Caco-2 (cell line): ENCODE measurements at regions not wholly inside any gene's neighbourhood (a gene's known extent, or its start where the extent isn't known, plus 50 kb on each side); places are given as distances from the start of the nearest gene placed in this dataset.

ENCODE experiments used
- BruUV-seq: library from RNA; stranded (reverse); fragments of 400-500 nt; replicated peaks from 2 replicates; lab custom pipeline; 2021; lab: Mats Ljungman, UMichigan
- CTCF ChIA-PET: fragments of 300-600 bp; sonication (Branson Sonifier 250); formaldehyde crosslinking; loops from one replicate; lab custom pipeline; 2022; ENCODE audit warnings: antibody characterized with exemption; lab: Charles Lee
- POLR2A ChIA-PET: fragments of 300-600 bp; sonication (Branson Sonifier 250); formaldehyde crosslinking; loops from one replicate; lab custom pipeline; 2022; ENCODE audit warnings: antibody characterized with exemption; lab: Charles Lee
- DNase-seq, 2 experiments: peaks; one replicate each; pipeline versions ENCODE4 v3.0.0 to v3.0.0-alpha.2; 2020 to 2022
- H3K27me3 ChIP-seq: replicated peaks from 2 replicates; pipeline ENCODE4 v1.6.0; 2011; ENCODE audit warnings: low read length; ENCODE audit not compliant: control insufficient read depth, insufficient read depth
- H3K36me3 ChIP-seq: 2 replicates; pipeline ENCODE4 v1.5.1; 2011; ENCODE audit warnings: low read length; ENCODE audit not compliant: control insufficient read depth, insufficient read depth
- H3K4me1 ChIP-seq: fragments of 250-450 bp; sonication (Bioruptor Pico); 2 replicates; pipeline ENCODE4 v1.5.1; 2020; ENCODE audit warnings: mild to moderate bottlenecking
- H3K4me3 ChIP-seq: 2 replicates; pipeline ENCODE4 v1.5.1; 2011; ENCODE audit warnings: low read depth, mild to moderate bottlenecking, control low read depth, low read length
- H3K9me3 ChIP-seq: fragments of 250-450 bp; sonication (Bioruptor Pico); 2 replicates; pipeline ENCODE4 v1.5.1; 2020; ENCODE audit warnings: mild to moderate bottlenecking, moderate library complexity
- H3K27ac Mint-ChIP-seq: one replicate; pipeline ENCODE4 v1.8.0; 2022; ENCODE audit warnings: mixed read lengths; ENCODE audit not compliant: unreplicated experiment
- H3K27me3 Mint-ChIP-seq: one replicate; pipeline ENCODE4 v1.8.0; 2022; ENCODE audit warnings: mixed read lengths; ENCODE audit not compliant: insufficient read depth, unreplicated experiment
- H3K36me3 Mint-ChIP-seq: one replicate; pipeline ENCODE4 v1.8.0; 2022; ENCODE audit warnings: mild to moderate bottlenecking, mixed read lengths; ENCODE audit not compliant: insufficient read depth, unreplicated experiment
- H3K4me1 Mint-ChIP-seq: one replicate; pipeline ENCODE4 v1.8.0; 2022; ENCODE audit warnings: low read depth, mixed read lengths; ENCODE audit not compliant: unreplicated experiment
- H3K4me3 Mint-ChIP-seq: one replicate; pipeline ENCODE4 v1.8.0; 2022; ENCODE audit warnings: mild to moderate bottlenecking, moderate library complexity, mixed read lengths; ENCODE audit not compliant: unreplicated experiment
- H3K9me3 Mint-ChIP-seq: one replicate; pipeline ENCODE4 v1.8.0; 2022; ENCODE audit warnings: mixed read lengths; ENCODE audit not compliant: unreplicated experiment
- intact Hi-C: fragments of 100-400 bp; cut with micrococcal nuclease; formaldehyde crosslinking; loops from one replicate; pipeline ENCODE4 v1.10.0; 2022; ENCODE audit not compliant: unreplicated experiment
- TF ChIP-seq, protein P1 (sequence below), 2 experiments: fragments of 200-600 bp in 1 of 2; IDR thresholded peaks; 1 replicate in 1 of 2; 2 replicates in 1 of 2; pipeline versions ENCODE4 v1.5.1 to v1.8.0; 2011 to 2022; ENCODE audit warnings: antibody characterized with exemption in 1 of 2, control low read depth in 1 of 2, inconsistent platforms in 1 of 2, low read depth in 1 of 2, low read length in 1 of 2, mild to moderate bottlenecking in 1 of 2, moderate library complexity in 1 of 2; ENCODE audit not compliant: insufficient read depth in 1 of 2, severe bottlenecking in 1 of 2, unreplicated experiment in 1 of 2

DNA sequence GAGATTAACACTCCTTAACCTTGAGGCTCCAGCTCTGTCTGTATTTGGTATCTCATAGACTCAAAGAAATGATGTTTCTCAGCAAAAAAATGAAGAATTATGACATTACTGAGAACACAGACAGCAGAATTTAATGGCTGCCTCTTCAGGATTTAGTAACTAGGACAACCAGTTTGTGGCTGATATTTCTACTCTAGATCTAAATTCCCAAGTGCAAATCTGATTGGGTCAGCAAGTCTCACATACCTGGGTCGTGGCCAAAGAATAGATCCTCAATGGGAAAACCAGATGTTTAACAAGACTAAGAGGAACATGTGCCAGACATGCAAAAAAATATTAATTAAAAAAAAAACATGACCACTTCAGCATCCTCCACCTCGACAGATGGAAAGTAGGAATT lies 608.9 kb downstream of the DTWD2 start:
- Histone ChIP-seq H3K4me3 (no peak overlapping the region), H3K9me3 (no peaks in the 10 kb centered on the region), H3K36me3 (no peaks in the 10 kb centered on the region), H3K27me3 (no peaks in the 10 kb centered on the region), H3K4me1 (peaks cover 8% of the 10 kb centered on the region; the same call in 1 of the 2 replicates)
- H3K27me3 Mint-ChIP-seq: no peaks in the 10 kb centered on the region
- intact Hi-C loops: loop anchor here (1.0 kb wide), 2 partner anchors 232 to 413 kb away; no protein-coding TSS in a partner anchor
- no peak overlapping the region for H3K4me3 Mint-ChIP-seq
- no peaks in the 10 kb centered on the region for H3K4me1 Mint-ChIP-seq
- TF ChIP-seq, protein P1, sequence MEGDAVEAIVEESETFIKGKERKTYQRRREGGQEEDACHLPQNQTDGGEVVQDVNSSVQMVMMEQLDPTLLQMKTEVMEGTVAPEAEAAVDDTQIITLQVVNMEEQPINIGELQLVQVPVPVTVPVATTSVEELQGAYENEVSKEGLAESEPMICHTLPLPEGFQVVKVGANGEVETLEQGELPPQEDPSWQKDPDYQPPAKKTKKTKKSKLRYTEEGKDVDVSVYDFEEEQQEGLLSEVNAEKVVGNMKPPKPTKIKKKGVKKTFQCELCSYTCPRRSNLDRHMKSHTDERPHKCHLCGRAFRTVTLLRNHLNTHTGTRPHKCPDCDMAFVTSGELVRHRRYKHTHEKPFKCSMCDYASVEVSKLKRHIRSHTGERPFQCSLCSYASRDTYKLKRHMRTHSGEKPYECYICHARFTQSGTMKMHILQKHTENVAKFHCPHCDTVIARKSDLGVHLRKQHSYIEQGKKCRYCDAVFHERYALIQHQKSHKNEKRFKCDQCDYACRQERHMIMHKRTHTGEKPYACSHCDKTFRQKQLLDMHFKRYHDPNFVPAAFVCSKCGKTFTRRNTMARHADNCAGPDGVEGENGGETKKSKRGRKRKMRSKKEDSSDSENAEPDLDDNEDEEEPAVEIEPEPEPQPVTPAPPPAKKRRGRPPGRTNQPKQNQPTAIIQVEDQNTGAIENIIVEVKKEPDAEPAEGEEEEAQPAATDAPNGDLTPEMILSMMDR (IDR thresholded peaks at IDR 0.05; ENCODE audit: insufficient read depth in 1 of 2, low read depth in 1 of 2, low read length in 1 of 2, severe bottlenecking in 1 of 2, unreplicated experiment in 1 of 2): no peak
- no peak overlapping the region for H3K27ac Mint-ChIP-seq
- POLR2A ChIA-PET: no interaction called here
- DNase-seq: no peak
- CTCF ChIA-PET: no interaction called here
- H3K36me3 Mint-ChIP-seq: no peaks in the 10 kb centered on the region
- H3K9me3 Mint-ChIP-seq: no peaks in the 10 kb centered on the region
- no TSS peak for BruUV-seq

DNA sequence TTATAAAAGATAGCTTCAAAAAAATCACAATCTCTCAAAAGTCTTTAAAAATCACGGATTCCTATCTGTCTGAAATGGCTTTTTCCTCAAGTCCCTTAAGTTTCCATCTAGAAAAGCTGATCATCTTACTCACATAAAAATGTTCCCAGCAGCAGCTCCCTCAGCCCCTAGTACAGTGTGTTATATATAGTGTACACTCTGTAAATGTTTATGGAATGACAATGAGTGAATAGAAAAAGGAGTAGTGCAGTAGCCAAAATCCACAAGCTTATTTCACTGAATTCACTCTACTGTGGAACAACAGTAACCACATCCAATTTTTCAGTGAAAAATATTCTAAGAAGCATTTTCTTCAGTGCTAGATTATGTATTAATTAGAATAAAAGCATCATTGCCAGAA lies 609.4 kb downstream of the DTWD2 start:
- ChIA-PET POLR2A (no interaction called here), CTCF (no interaction called here)
- no peaks in the 10 kb centered on the region for H3K9me3 ChIP-seq
- Mint-ChIP-seq H3K27ac (no peak overlapping the region), H3K27me3 (no peaks in the 10 kb centered on the region), H3K9me3 (no peaks in the 10 kb centered on the region), H3K4me1 (no peaks in the 10 kb centered on the region), H3K4me3 (no peak overlapping the region), H3K36me3 (no peaks in the 10 kb centered on the region)
- BruUV-seq: no TSS peak
- H3K27me3 ChIP-seq: no peaks in the 10 kb centered on the region
- H3K4me1 ChIP-seq: peaks cover 8% of the 10 kb centered on the region; the same call in 1 of the 2 replicates
- DNase-seq: no peak
- intact Hi-C loops: loop anchor here (1.0 kb wide), 2 partner anchors 232 to 413 kb away; no protein-coding TSS in a partner anchor
- H3K4me3 ChIP-seq: no peak overlapping the region
- TF ChIP-seq, protein P1 (IDR thresholded peaks at IDR 0.05; ENCODE audit: insufficient read depth in 1 of 2, low read depth in 1 of 2, low read length in 1 of 2, severe bottlenecking in 1 of 2, unreplicated experiment in 1 of 2): no peak
- no peaks in the 10 kb centered on the region for H3K36me3 ChIP-seq

DNA sequence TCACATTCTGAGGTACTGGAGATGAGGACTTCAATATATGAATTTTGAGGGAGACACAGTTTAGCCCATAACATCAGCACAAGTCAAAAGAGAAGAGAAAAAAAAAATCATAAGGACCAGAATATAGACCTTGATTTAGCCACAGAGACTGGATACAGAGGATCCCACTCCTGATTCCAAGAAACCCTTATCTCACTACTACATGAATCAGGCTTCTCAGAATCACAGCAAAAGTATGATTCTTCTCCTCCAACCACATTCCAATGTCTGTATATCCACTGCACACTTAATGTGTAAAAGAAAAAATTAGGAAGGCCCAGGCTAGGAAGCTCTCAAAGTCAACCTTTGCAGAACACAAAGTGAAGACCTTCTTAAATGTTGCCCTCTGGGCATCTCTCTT lies 610.9 kb downstream of the DTWD2 start:
- Histone ChIP-seq H3K9me3 (no peaks in the 10 kb centered on the region), H3K4me1 (peaks cover 8% of the 10 kb centered on the region; the same call in 1 of the 2 replicates), H3K4me3 (no peak overlapping the region), H3K27me3 (no peaks in the 10 kb centered on the region), H3K36me3 (no peaks in the 10 kb centered on the region)
- no peaks in the 10 kb centered on the region for H3K4me1 Mint-ChIP-seq
- no peaks in the 10 kb centered on the region for H3K36me3 Mint-ChIP-seq
- no peak overlapping the region for H3K4me3 Mint-ChIP-seq
- DNase-seq: no peak
- intact Hi-C loops: no loop called here
- ChIA-PET CTCF (no interaction called here), POLR2A (no interaction called here)
- TF ChIP-seq, protein P1 (IDR thresholded peaks at IDR 0.05; ENCODE audit: insufficient read depth in 1 of 2, low read depth in 1 of 2, low read length in 1 of 2, severe bottlenecking in 1 of 2, unreplicated experiment in 1 of 2): no peak
- H3K27ac Mint-ChIP-seq: no peak overlapping the region
- H3K9me3 Mint-ChIP-seq: no peaks in the 10 kb centered on the region
- H3K27me3 Mint-ChIP-seq: peaks cover 3% of the 10 kb centered on the region
- BruUV-seq: no TSS peak
